NT2/D1 (cell line): ENCODE measurements at regions not wholly inside any gene's neighbourhood (a gene's known extent, or its start where the extent isn't known, plus 50 kb on each side); places are given as distances from the start of the nearest gene placed in this dataset.
A peak's percentile ranks its signal among the peaks of the same experiment; 100 is the strongest.

ENCODE experiments used
- DNase-seq: peaks from one replicate; pipeline ENCODE4 v3.0.0-alpha.2; 2011; ENCODE audit warnings: low read depth, low spot score
- H3K27me3 ChIP-seq: 2 replicates; pipeline ENCODE4 v1.6.0; 2011; ENCODE audit warnings: mild to moderate bottlenecking; ENCODE audit not compliant: insufficient read length, insufficient read depth
- H3K36me3 ChIP-seq: 2 replicates; pipeline ENCODE4 v1.6.1; 2011; ENCODE audit warnings: mild to moderate bottlenecking, low read length, mixed read lengths; ENCODE audit not compliant: insufficient read depth, insufficient read length
- H3K4me1 ChIP-seq: 2 replicates; pipeline ENCODE4 v1.5.1; 2011; ENCODE audit not compliant: insufficient read depth, insufficient read length
- H3K4me3 ChIP-seq: 2 replicates; pipeline ENCODE4 v1.5.1; 2011; ENCODE audit warnings: low read depth; ENCODE audit not compliant: insufficient read length
- H3K9ac ChIP-seq: 2 replicates; pipeline ENCODE4 v1.6.0; 2011; ENCODE audit warnings: low read depth; ENCODE audit not compliant: insufficient read length
- H3K9me3 ChIP-seq: 2 replicates; pipeline ENCODE4 v1.5.1; 2011; ENCODE audit warnings: mild to moderate bottlenecking, low read length; ENCODE audit not compliant: insufficient read depth
- SUZ12 ChIP-seq: IDR thresholded peaks from 2 replicates; pipeline ENCODE4 v1.6.1; 2011; ENCODE audit not compliant: insufficient read length, insufficient read depth; ENCODE audit errors: extremely low read depth
- YY1 ChIP-seq: IDR thresholded peaks from 2 replicates; pipeline ENCODE4 v1.6.1; 2011; ENCODE audit not compliant: insufficient read length, insufficient read depth
- ZNF274 ChIP-seq: IDR thresholded peaks from 2 replicates; pipeline ENCODE4 v1.6.1; 2011; ENCODE audit warnings: mild to moderate bottlenecking, low read depth, low read length

- no peak overlapping the region for H3K4me3 ChIP-seq
- H3K36me3 ChIP-seq: no peaks in the 10 kb centered on the region
- H3K27me3 ChIP-seq: no peaks in the 10 kb centered on the region
- DNase-seq: peak; percentile 57
- H3K4me1 ChIP-seq: no peaks in the 10 kb centered on the region
- no peak for TF ChIP-seq YY1
- no peak for TF ChIP-seq ZNF274
- no peak for TF ChIP-seq SUZ12
- H3K9ac ChIP-seq: no peak overlapping the region
- peaks cover 10% of the 10 kb centered on the region; the same call in 1 of the 2 replicates for H3K9me3 ChIP-seq
These were observed 76.9 kb upstream of the ABI3BP start for GRCh38 chr3:101069901-101070798.

GRCh38 chr3:101068876-101069606 is 75.8 kb upstream of the ABI3BP start:
- Histone ChIP-seq H3K27me3 (no peaks in the 10 kb centered on the region), H3K36me3 (no peaks in the 10 kb centered on the region), H3K4me3 (no peak overlapping the region), H3K9ac (no peak overlapping the region), H3K9me3 (no peaks in the 10 kb centered on the region), H3K4me1 (no peaks in the 10 kb centered on the region)
- no peak for TF ChIP-seq SUZ12
- TF ChIP-seq ZNF274: no peak
- TF ChIP-seq YY1: no peak
- no peak for DNase-seq

GRCh38 chr3:101066711-101067129 is 73.5 kb upstream of the ABI3BP start:
- Histone ChIP-seq H3K27me3 (no peaks in the 10 kb centered on the region), H3K36me3 (no peaks in the 10 kb centered on the region), H3K9me3 (no peaks in the 10 kb centered on the region), H3K4me3 (no peak overlapping the region), H3K4me1 (no peaks in the 10 kb centered on the region), H3K9ac (no peak overlapping the region)
- TF ChIP-seq SUZ12 (no peak), YY1 (no peak), ZNF274 (no peak)
- DNase-seq: no peak

GRCh38 chr3:101065962-101066361 is 72.7 kb upstream of the ABI3BP start:
- no peak for TF ChIP-seq SUZ12
- Histone ChIP-seq H3K27me3 (no peaks in the 10 kb centered on the region), H3K36me3 (no peaks in the 10 kb centered on the region), H3K9me3 (no peaks in the 10 kb centered on the region), H3K9ac (no peak overlapping the region), H3K4me3 (no peak overlapping the region), H3K4me1 (no peaks in the 10 kb centered on the region)
- DNase-seq: no peak

GRCh38 chr3:101063401-101063800 is 70.2 kb upstream of the ABI3BP start:
- TF ChIP-seq ZNF274 (no peak), SUZ12 (no peak), YY1 (no peak)
- H3K4me3 ChIP-seq: no peak overlapping the region
- no peak for DNase-seq
- H3K4me1 ChIP-seq: no peaks in the 10 kb centered on the region
- no peaks in the 10 kb centered on the region for H3K9me3 ChIP-seq
- no peaks in the 10 kb centered on the region for H3K36me3 ChIP-seq
- no peaks in the 10 kb centered on the region for H3K27me3 ChIP-seq
- H3K9ac ChIP-seq: no peak overlapping the region

GRCh38 chr3:101061312-101061711 is 68.1 kb upstream of the ABI3BP start:
- Histone ChIP-seq H3K9ac (no peak overlapping the region), H3K27me3 (no peaks in the 10 kb centered on the region), H3K36me3 (no peaks in the 10 kb centered on the region), H3K9me3 (no peaks in the 10 kb centered on the region; the same call in 1 of the 2 replicates), H3K4me3 (no peak overlapping the region), H3K4me1 (no peaks in the 10 kb centered on the region)
- no peak for DNase-seq
- no peak for TF ChIP-seq SUZ12
- no peak for TF ChIP-seq ZNF274
- TF ChIP-seq YY1: no peak

GRCh38 chr3:101050866-101051265 is 57.6 kb upstream of the ABI3BP start:
- Histone ChIP-seq H3K27me3 (no peaks in the 10 kb centered on the region), H3K9me3 (no peaks in the 10 kb centered on the region), H3K4me3 (no peak overlapping the region), H3K36me3 (no peaks in the 10 kb centered on the region), H3K9ac (no peak overlapping the region), H3K4me1 (no peaks in the 10 kb centered on the region)
- DNase-seq: no peak
- TF ChIP-seq SUZ12 (no peak), ZNF274 (no peak), YY1 (no peak)
